Mesenchymal stem cell (in vitro differentiated cells and primary cell): ENCODE measurements at regions not wholly inside any gene's neighbourhood (a gene's known extent, or its start where the extent isn't known, plus 50 kb on each side); places are given as distances from the start of the nearest gene placed in this dataset.

Source experiments
- DNase-seq: peaks from one replicate; pipeline ENCODE4 v3.0.0-alpha.2; 2013
- H2AFZ ChIP-seq: one replicate; pipeline ENCODE4 v1.6.1; 2013; ENCODE audit warnings: low read depth, mild to moderate bottlenecking, control low read depth, inconsistent platforms, low read length, moderate library complexity
- H2AK5ac ChIP-seq: 2 replicates; pipeline ENCODE4 v1.6.1; 2013; ENCODE audit warnings: low read length, moderate library complexity, mild to moderate bottlenecking, inconsistent platforms; ENCODE audit not compliant: severe bottlenecking
- H2BK120ac ChIP-seq: one replicate; pipeline ENCODE4 v1.6.1; 2013; ENCODE audit warnings: low read depth, mild to moderate bottlenecking, inconsistent platforms, low read length, moderate library complexity
- H2BK12ac ChIP-seq, 2 experiments: one replicate each; pipeline ENCODE4 v1.6.1; 2013; ENCODE audit warnings: inconsistent platforms in 2 of 2, low read length in 2 of 2, mild to moderate bottlenecking in 2 of 2, moderate library complexity in 2 of 2, control low read depth in 1 of 2
- H2BK15ac ChIP-seq: one replicate; pipeline ENCODE4 v1.6.1; 2013; ENCODE audit warnings: mild to moderate bottlenecking, low read depth, inconsistent platforms; ENCODE audit not compliant: poor library complexity, severe bottlenecking
- H2BK5ac ChIP-seq: 2 replicates; pipeline ENCODE4 v1.6.1; 2013; ENCODE audit warnings: low read depth, mild to moderate bottlenecking, low read length, control low read depth, inconsistent platforms; ENCODE audit not compliant: poor library complexity, severe bottlenecking
- H3K14ac ChIP-seq, 2 experiments: one replicate each; pipeline ENCODE4 v1.6.1; 2013; ENCODE audit warnings: inconsistent platforms in 2 of 2, low read length in 2 of 2, control low read depth in 1 of 2, mild to moderate bottlenecking in 1 of 2, moderate library complexity in 1 of 2
- H3K18ac ChIP-seq, 2 experiments: one replicate each; pipeline ENCODE4 v1.6.1; 2013; ENCODE audit warnings: inconsistent platforms in 2 of 2, low read length in 2 of 2, control low read depth in 1 of 2, low read depth in 1 of 2, mild to moderate bottlenecking in 1 of 2
- H3K23ac ChIP-seq, 2 experiments: one replicate each; pipeline ENCODE4 v1.6.1; 2013; ENCODE audit warnings: inconsistent platforms in 2 of 2, low read length in 2 of 2, mild to moderate bottlenecking in 2 of 2, moderate library complexity in 2 of 2, control low read depth in 1 of 2
- H3K27ac ChIP-seq: 2 replicates; pipeline ENCODE4 v1.5.1; 2013; ENCODE audit warnings: mild to moderate bottlenecking, moderate library complexity, low read length, control low read depth, inconsistent platforms; ENCODE audit not compliant: poor library complexity, severe bottlenecking
- H3K27me3 ChIP-seq, 2 experiments: 2 replicates each; pipeline versions ENCODE4 v1.6.1 to v1.7.0; 2013; ENCODE audit warnings: low read length in 2 of 2, mild to moderate bottlenecking in 2 of 2, moderate library complexity in 2 of 2, control low read depth in 1 of 2, inconsistent platforms in 1 of 2; ENCODE audit not compliant: control insufficient read depth in 1 of 2, insufficient read depth in 1 of 2
- H3K36me3 ChIP-seq, 2 experiments: 2 replicates each; pipeline versions ENCODE4 v1.6.1 to v1.7.0; 2013; ENCODE audit warnings: low read length in 2 of 2, control low read depth in 1 of 2, inconsistent platforms in 1 of 2, low read depth in 1 of 2, mild to moderate bottlenecking in 1 of 2; ENCODE audit not compliant: insufficient read depth in 2 of 2, control insufficient read depth in 1 of 2
- H3K4ac ChIP-seq, 2 experiments: one replicate each; pipeline ENCODE4 v1.6.1; 2013; ENCODE audit warnings: inconsistent platforms in 2 of 2, low read length in 2 of 2, mild to moderate bottlenecking in 2 of 2, moderate library complexity in 2 of 2, control low read depth in 1 of 2, low read depth in 1 of 2
- H3K4me1 ChIP-seq: 2 replicates; pipeline ENCODE4 v1.6.1; 2013; ENCODE audit warnings: low read depth, low read length, control low read depth; ENCODE audit not compliant: control insufficient read depth, insufficient read depth
- H3K4me2 ChIP-seq: 2 replicates; pipeline ENCODE4 v1.6.1; 2013; ENCODE audit warnings: low read length, mild to moderate bottlenecking, inconsistent platforms; ENCODE audit not compliant: poor library complexity, severe bottlenecking
- H3K4me3 ChIP-seq, 2 experiments: 2 replicates each; pipeline versions ENCODE4 v1.5.1 to v1.7.0; 2013; ENCODE audit warnings: low read length in 2 of 2, mild to moderate bottlenecking in 2 of 2, control low read depth in 1 of 2, low read depth in 1 of 2; ENCODE audit not compliant: insufficient read depth in 1 of 2
- H3K79me1 ChIP-seq: replicated peaks from 2 replicates; pipeline ENCODE4 v1.6.1; 2013; ENCODE audit warnings: mild to moderate bottlenecking, control low read depth, low read length, inconsistent platforms; ENCODE audit not compliant: poor library complexity, severe bottlenecking
- H3K9ac ChIP-seq: 2 replicates; pipeline ENCODE4 v1.7.0; 2013; ENCODE audit warnings: mild to moderate bottlenecking, low read length, moderate library complexity
- H3K9me3 ChIP-seq: 2 replicates; pipeline ENCODE4 v1.7.0; 2013; ENCODE audit warnings: mild to moderate bottlenecking, low read length; ENCODE audit not compliant: control insufficient read depth
- H4K8ac ChIP-seq: one replicate; pipeline ENCODE4 v1.6.1; 2013; ENCODE audit warnings: inconsistent platforms, mild to moderate bottlenecking, low read length, moderate library complexity
- H4K91ac ChIP-seq: one replicate; pipeline ENCODE4 v1.6.1; 2013; ENCODE audit warnings: mild to moderate bottlenecking, low read length, inconsistent platforms
- WGBS: methylation state at CpG from one replicate; pipeline ENCODE4 v1.1.7; 2013; ENCODE audit warnings: mixed read lengths; 5-methylcytosine and 5-hydroxymethylcytosine counted together

DNA sequence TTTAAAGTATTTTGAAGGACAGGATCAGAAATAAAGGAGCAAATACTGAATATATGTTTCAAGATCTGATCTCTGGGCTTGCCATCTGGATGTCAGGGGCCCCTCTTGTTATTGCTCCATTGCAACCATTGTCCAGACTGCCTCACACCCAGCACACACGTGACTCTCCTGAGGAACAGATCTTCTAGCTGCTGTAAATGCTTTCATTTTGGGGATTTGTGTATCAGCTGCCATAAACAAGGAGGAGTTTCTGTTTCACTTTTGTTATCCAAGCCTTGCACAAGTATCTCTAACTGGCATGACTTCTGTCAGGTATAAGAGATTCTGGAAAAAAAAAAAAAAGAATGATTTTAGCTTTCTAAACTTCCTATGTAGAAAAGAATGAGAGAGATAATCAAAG, 1624.1 kb upstream of the PRR20A start:
- Histone ChIP-seq H3K14ac (no peak overlapping the region), H3K27ac (no peak overlapping the region), H3K4me2 (no peak overlapping the region), H2BK15ac (no peak overlapping the region), H3K4me1 (no peaks in the 10 kb centered on the region), H2BK120ac (no peak overlapping the region), H3K9me3 (peaks cover 2% of the 10 kb centered on the region), H3K23ac (no peak overlapping the region), H2AFZ (no peak overlapping the region), H3K4me3 (no peak overlapping the region), H4K91ac (no peak overlapping the region), H2AK5ac (no peak overlapping the region), H2BK12ac (no peak overlapping the region), H3K4ac (no peak overlapping the region), H3K9ac (no peak overlapping the region), H3K18ac (no peak overlapping the region), H3K36me3 (no peaks in the 10 kb centered on the region), H2BK5ac (no peak overlapping the region), H3K27me3 (no peaks in the 10 kb centered on the region), H3K79me1 (no peaks in the 10 kb centered on the region), H4K8ac (no peak overlapping the region)
- DNase-seq = peak; percentile 44
- no CpG with 5 or more reads among the region's 1 CpG for WGBS

DNA sequence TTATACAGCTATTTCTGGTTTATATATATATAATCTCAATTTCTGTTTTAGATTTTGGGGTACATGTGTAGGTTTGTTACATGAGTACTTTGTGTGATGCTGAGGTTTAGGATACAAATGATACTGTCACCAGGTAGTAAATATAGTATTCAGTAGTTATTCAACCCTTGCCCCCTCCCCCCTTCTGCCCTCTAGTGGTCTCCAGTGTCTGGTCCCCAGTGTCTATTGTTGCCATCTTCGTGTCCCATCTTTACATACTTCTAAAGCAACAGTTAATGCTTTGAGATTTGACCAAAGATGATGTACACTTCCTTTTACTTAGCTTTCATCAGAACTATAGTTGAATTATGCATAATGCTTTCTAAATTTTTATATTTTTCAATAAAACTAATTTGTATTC, 1623.4 kb upstream of the PRR20A start:
- no peak for DNase-seq
- no peak overlapping the region for H4K91ac ChIP-seq
- H3K23ac ChIP-seq = no peak overlapping the region
- no peak overlapping the region for H3K4me3 ChIP-seq
- no peak overlapping the region for H2BK12ac ChIP-seq
- no peaks in the 10 kb centered on the region for H3K79me1 ChIP-seq
- no peak overlapping the region for H3K18ac ChIP-seq
- no peaks in the 10 kb centered on the region for H3K4me1 ChIP-seq
- H2BK120ac ChIP-seq = no peak overlapping the region
- H3K4me2 ChIP-seq = no peak overlapping the region
- H2BK5ac ChIP-seq = no peak overlapping the region
- H3K36me3 ChIP-seq = no peaks in the 10 kb centered on the region
- no peak overlapping the region for H3K4ac ChIP-seq
- no peak overlapping the region for H2AK5ac ChIP-seq
- H4K8ac ChIP-seq = no peak overlapping the region
- 50% methylated on average over 1 of the region's 1 CpG for WGBS
- H3K9ac ChIP-seq = no peak overlapping the region
- H3K27me3 ChIP-seq = no peaks in the 10 kb centered on the region
- no peak overlapping the region for H3K14ac ChIP-seq
- no peak overlapping the region for H3K27ac ChIP-seq
- peaks cover 2% of the 10 kb centered on the region for H3K9me3 ChIP-seq
- H2AFZ ChIP-seq = no peak overlapping the region
- no peak overlapping the region for H2BK15ac ChIP-seq

DNA sequence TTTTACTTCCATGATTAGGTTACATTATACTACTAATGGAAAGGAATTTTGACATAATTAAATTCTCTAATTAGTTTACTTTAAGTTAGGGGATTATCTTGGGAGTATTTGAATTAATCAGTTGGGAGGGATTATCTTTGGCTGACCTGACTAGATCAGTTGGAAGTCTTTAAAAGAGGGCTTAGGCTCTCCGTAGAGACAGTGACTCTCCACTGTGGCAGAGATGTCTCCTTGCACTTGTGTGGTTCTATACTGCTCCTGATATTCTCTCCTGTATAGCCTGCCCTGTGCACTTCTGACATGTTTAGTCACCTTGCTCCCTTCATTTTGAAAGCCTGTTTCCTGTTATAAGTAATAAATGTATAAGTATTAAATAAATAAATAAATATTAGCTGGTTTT, 1612.3 kb upstream of the PRR20A start:
- no peak overlapping the region for H2BK12ac ChIP-seq
- no peak overlapping the region for H4K91ac ChIP-seq
- H4K8ac ChIP-seq = no peak overlapping the region
- H2AK5ac ChIP-seq = no peak overlapping the region
- no peak overlapping the region for H3K4ac ChIP-seq
- no peak overlapping the region for H3K9ac ChIP-seq
- no peaks in the 10 kb centered on the region for H3K36me3 ChIP-seq
- H3K27ac ChIP-seq = no peak overlapping the region
- no peak overlapping the region for H2BK15ac ChIP-seq
- no peak overlapping the region for H2BK120ac ChIP-seq
- H3K4me1 ChIP-seq = no peaks in the 10 kb centered on the region
- H3K4me3 ChIP-seq = no peak overlapping the region
- WGBS = 70% methylated on average over 1 of the region's 1 CpG
- H2AFZ ChIP-seq = no peak overlapping the region
- no peak overlapping the region for H3K14ac ChIP-seq
- no peak overlapping the region for H3K18ac ChIP-seq
- no peak for DNase-seq
- no peak overlapping the region for H3K4me2 ChIP-seq
- no peaks in the 10 kb centered on the region for H3K79me1 ChIP-seq
- no peak overlapping the region for H3K23ac ChIP-seq
- no peaks in the 10 kb centered on the region for H3K27me3 ChIP-seq
- H2BK5ac ChIP-seq = no peak overlapping the region
- peaks cover 20% of the 10 kb centered on the region for H3K9me3 ChIP-seq

DNA sequence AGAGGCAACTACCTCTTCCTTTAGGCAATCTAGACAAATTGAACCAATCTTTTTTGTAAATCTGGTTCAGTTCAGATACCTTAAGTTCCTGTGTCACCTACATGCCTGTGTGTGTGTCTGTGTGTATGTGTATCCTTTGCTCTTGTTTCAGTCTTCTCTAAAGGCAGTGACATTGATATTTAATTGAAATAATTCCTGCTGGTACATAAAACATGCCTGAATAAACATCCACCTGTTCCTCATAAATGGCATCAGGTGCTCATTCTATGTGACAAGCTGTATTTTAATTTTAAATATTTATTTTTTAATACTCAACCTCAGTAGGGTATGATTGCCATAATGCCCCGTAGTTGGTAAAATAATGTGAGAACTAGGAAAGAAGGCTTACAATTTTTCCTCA, 1606.4 kb upstream of the PRR20A start:
- H2BK120ac ChIP-seq = no peak overlapping the region
- H3K4me3 ChIP-seq = no peak overlapping the region
- DNase-seq = no peak
- H3K23ac ChIP-seq = no peak overlapping the region
- no peak overlapping the region for H2BK15ac ChIP-seq
- no peak overlapping the region for H2AFZ ChIP-seq
- no peaks in the 10 kb centered on the region for H3K4me1 ChIP-seq
- no peaks in the 10 kb centered on the region for H3K79me1 ChIP-seq
- peaks cover 33% of the 10 kb centered on the region for H3K9me3 ChIP-seq
- no peak overlapping the region for H3K4ac ChIP-seq
- no CpG with 5 or more reads among the region's 1 CpG for WGBS
- no peak overlapping the region for H4K8ac ChIP-seq
- H3K18ac ChIP-seq = no peak overlapping the region
- H3K36me3 ChIP-seq = no peaks in the 10 kb centered on the region
- no peaks in the 10 kb centered on the region for H3K27me3 ChIP-seq
- no peak overlapping the region for H2AK5ac ChIP-seq
- no peak overlapping the region for H3K9ac ChIP-seq
- no peak overlapping the region for H3K14ac ChIP-seq
- no peak overlapping the region for H2BK5ac ChIP-seq
- no peak overlapping the region for H4K91ac ChIP-seq
- H3K4me2 ChIP-seq = no peak overlapping the region
- no peak overlapping the region for H2BK12ac ChIP-seq
- H3K27ac ChIP-seq = no peak overlapping the region
